ENCODE measurements at regions not wholly inside any gene's neighbourhood (a gene's known extent, or its start where the extent isn't known, plus 50 kb on each side); places are given as distances from the start of the nearest gene placed in this dataset.

- no peak for TF ChIP-seq CTCF (IDR thresholded peaks at IDR 0.05; ENCODE audit: borderline replicate concordance, control extremely low read depth, extremely low read depth, insufficient read depth, missing control alignments)
- no peak for DNase-seq (ENCODE audit: low spot score)
- in situ Hi-C loops (cut with MboI; ENCODE audit: low sequenced_read_pairs, unreplicated experiment) = no loop called here
These were observed 131.4 kb upstream of the USP24 start for GRCh38 chr1:55346586-55346985.

GRCh38 chr1:55339681-55340080, 124.5 kb upstream of the USP24 start:
- in situ Hi-C loops (cut with MboI; ENCODE audit: low sequenced_read_pairs, unreplicated experiment) = loop anchor here (10.0 kb wide), 1 partner anchor 55 kb away; no protein-coding TSS in a partner anchor
- no peak for TF ChIP-seq CTCF (IDR thresholded peaks at IDR 0.05; ENCODE audit: borderline replicate concordance, control extremely low read depth, extremely low read depth, insufficient read depth, missing control alignments)
- no peak for DNase-seq (ENCODE audit: low spot score)

- no peak for TF ChIP-seq CTCF (IDR thresholded peaks at IDR 0.05; ENCODE audit: borderline replicate concordance, control extremely low read depth, extremely low read depth, insufficient read depth, missing control alignments)
- in situ Hi-C loops (cut with MboI; ENCODE audit: low sequenced_read_pairs, unreplicated experiment) = loop anchor here (10.0 kb wide), 1 partner anchor 54 kb away; no protein-coding TSS in a partner anchor
- no peak for DNase-seq (ENCODE audit: low spot score)
These were observed 123.3 kb upstream of the USP24 start for GRCh38 chr1:55338448-55338820.

- in situ Hi-C loops (cut with MboI; ENCODE audit: low sequenced_read_pairs, unreplicated experiment) = loop anchor here (10.0 kb wide), 1 partner anchor 53 kb away; no protein-coding TSS in a partner anchor
- TF ChIP-seq CTCF (IDR thresholded peaks at IDR 0.05; ENCODE audit: borderline replicate concordance, control extremely low read depth, extremely low read depth, insufficient read depth, missing control alignments) = peak; percentile 41
These were observed 122.8 kb upstream of the USP24 start for GRCh38 chr1:55337801-55338447.

GRCh38 chr1:55334797-55335196, 119.6 kb upstream of the USP24 start:
- in situ Hi-C loops (cut with MboI; ENCODE audit: low sequenced_read_pairs, unreplicated experiment) = loop anchor here (10.0 kb wide), 1 partner anchor 50 kb away; no protein-coding TSS in a partner anchor
- TF ChIP-seq CTCF (IDR thresholded peaks at IDR 0.05; ENCODE audit: borderline replicate concordance, control extremely low read depth, extremely low read depth, insufficient read depth, missing control alignments) = no peak
- no peak for DNase-seq (ENCODE audit: low spot score)

More at GRCh38 chr1:55337801-55338447, 122.8 kb upstream of the USP24 start:
- peak; percentile 71 for DNase-seq (ENCODE audit: low spot score)

- in situ Hi-C loops (cut with MboI; ENCODE audit: low sequenced_read_pairs, unreplicated experiment) = loop anchor here (10.0 kb wide), 1 partner anchor 49 kb away; no protein-coding TSS in a partner anchor
- DNase-seq (ENCODE audit: low spot score) = no peak
These were observed 119.0 kb upstream of the USP24 start for GRCh38 chr1:55334160-55334559.

More at GRCh38 chr1:55334160-55334559, 119.0 kb upstream of the USP24 start:
- no peak for TF ChIP-seq CTCF (IDR thresholded peaks at IDR 0.05; ENCODE audit: borderline replicate concordance, control extremely low read depth, extremely low read depth, insufficient read depth, missing control alignments)

All from GM13976 (cell line).